CD4-positive, alpha-beta T cell (primary cell): ENCODE measurements at regions not wholly inside any gene's neighbourhood (a gene's known extent, or its start where the extent isn't known, plus 50 kb on each side); places are given as distances from the start of the nearest gene placed in this dataset.
"Not testable (repeated sequence)": the region's sequence is repeated elsewhere in the genome, so short reads cannot be mapped to it uniquely, and the experiment has no call there.

Experiments
- ATAC-seq: fragments of 200-7000 bp; cut with Tn5 transposase; one replicate; pipeline ENCODE4 v1.10.0; 2022; ENCODE audit warnings: mild to moderate bottlenecking; ENCODE audit not compliant: poor library complexity
- CTCF ChIA-PET: fragments of 350-600 bp; sonication (Branson Sonifier 250); formaldehyde crosslinking; loops from one replicate; lab custom pipeline; 2021; ENCODE audit warnings: antibody characterized with exemption, inconsistent platforms; lab: Charles Lee
- POLR2A ChIA-PET: fragments of 350-600 bp; sonication (Branson Sonifier 250); formaldehyde crosslinking; loops from one replicate; lab custom pipeline; 2021; ENCODE audit warnings: antibody characterized with exemption, inconsistent platforms; lab: Charles Lee
- DNase-seq, 14 experiments: peaks; one replicate each; pipeline ENCODE4 v3.0.0-alpha.2; 2013 to 2020; ENCODE audit warnings: mixed read lengths in 2 of 14
- H3K27ac ChIP-seq, 2 donors: one replicate each; pipeline versions ENCODE4 v1.5.1 to v1.7.0; 2013; ENCODE audit warnings: low read length in 2 of 2, low read depth in 1 of 2, mild to moderate bottlenecking in 1 of 2
- H3K27me3 ChIP-seq, 2 experiments: 1 replicate in 1 of 2; 2 replicates in 1 of 2; pipeline versions ENCODE4 v1.6.1 to v1.7.0; 2013; ENCODE audit warnings: low read length in 2 of 2, control low read depth in 1 of 2, mild to moderate bottlenecking in 1 of 2, moderate library complexity in 1 of 2; ENCODE audit not compliant: insufficient read depth in 2 of 2, control insufficient read depth in 1 of 2
- H3K36me3 ChIP-seq: one replicate; pipeline ENCODE4 v1.6.1; 2013; ENCODE audit warnings: low read length, control low read depth; ENCODE audit not compliant: insufficient read depth
- H3K4me1 ChIP-seq: one replicate; pipeline ENCODE4 v1.6.1; 2013; ENCODE audit warnings: low read length, control low read depth; ENCODE audit not compliant: insufficient read depth
- H3K4me3 ChIP-seq: one replicate; pipeline ENCODE4 v1.5.1; 2013; ENCODE audit warnings: mild to moderate bottlenecking, low read length, moderate library complexity
- H3K9me3 ChIP-seq, 2 experiments: 1 replicate in 1 of 2; 2 replicates in 1 of 2; pipeline versions ENCODE4 v1.6.1 to v1.7.0; 2013; ENCODE audit warnings: low read length in 2 of 2, mild to moderate bottlenecking in 2 of 2, control low read depth in 1 of 2, moderate library complexity in 1 of 2; ENCODE audit not compliant: control insufficient read depth in 1 of 2, insufficient read depth in 1 of 2
- H3K27ac Mint-ChIP-seq: one replicate; pipeline ENCODE4 v1.8.0; 2020; ENCODE audit warnings: mixed read lengths
- H3K27me3 Mint-ChIP-seq: one replicate; pipeline ENCODE4 v1.8.0; 2021; ENCODE audit warnings: mixed read lengths
- H3K36me3 Mint-ChIP-seq: one replicate; pipeline ENCODE4 v1.8.0; 2021; ENCODE audit warnings: low read depth, mixed read lengths
- H3K4me1 Mint-ChIP-seq: one replicate; pipeline ENCODE4 v1.8.0; 2021; ENCODE audit warnings: low read depth, mixed read lengths
- H3K4me3 Mint-ChIP-seq: one replicate; pipeline ENCODE4 v1.8.0; 2020; ENCODE audit warnings: mild to moderate bottlenecking, mixed read lengths
- H3K9me3 Mint-ChIP-seq: one replicate; pipeline ENCODE4 v1.8.0; 2020; ENCODE audit warnings: mixed read lengths
- intact Hi-C, 2 experiments: fragments of 100-400 bp; cut with DNase I in 1 of 2; cut with micrococcal nuclease in 1 of 2; formaldehyde crosslinking; loops; one replicate each; pipeline versions ENCODE4 v1.15.1 to v1.9.0; 2023 to 2025; cut with DNase I, micrococcal nuclease
- TF ChIP-seq, protein P1 (sequence below): fragments of 200-600 bp; IDR thresholded peaks from one replicate; pipeline ENCODE4 v1.8.0; 2022; ENCODE audit warnings: antibody characterized with exemption, mild to moderate bottlenecking

- H3K4me3 Mint-ChIP-seq, result no peak overlapping the region
- Histone ChIP-seq H3K9me3 (no peaks in the 10 kb centered on the region), H3K27ac (no peak overlapping the region), H3K36me3 (no peaks in the 10 kb centered on the region), H3K27me3 (no peaks in the 10 kb centered on the region), H3K4me3 (no peak overlapping the region), H3K4me1 (no peaks in the 10 kb centered on the region)
- no peaks in the 10 kb centered on the region for H3K4me1 Mint-ChIP-seq
- DNase-seq (no peak), ATAC-seq (no peak)
- no peaks in the 10 kb centered on the region for H3K27me3 Mint-ChIP-seq
- no peak overlapping the region for H3K27ac Mint-ChIP-seq
- TF ChIP-seq, protein P1, sequence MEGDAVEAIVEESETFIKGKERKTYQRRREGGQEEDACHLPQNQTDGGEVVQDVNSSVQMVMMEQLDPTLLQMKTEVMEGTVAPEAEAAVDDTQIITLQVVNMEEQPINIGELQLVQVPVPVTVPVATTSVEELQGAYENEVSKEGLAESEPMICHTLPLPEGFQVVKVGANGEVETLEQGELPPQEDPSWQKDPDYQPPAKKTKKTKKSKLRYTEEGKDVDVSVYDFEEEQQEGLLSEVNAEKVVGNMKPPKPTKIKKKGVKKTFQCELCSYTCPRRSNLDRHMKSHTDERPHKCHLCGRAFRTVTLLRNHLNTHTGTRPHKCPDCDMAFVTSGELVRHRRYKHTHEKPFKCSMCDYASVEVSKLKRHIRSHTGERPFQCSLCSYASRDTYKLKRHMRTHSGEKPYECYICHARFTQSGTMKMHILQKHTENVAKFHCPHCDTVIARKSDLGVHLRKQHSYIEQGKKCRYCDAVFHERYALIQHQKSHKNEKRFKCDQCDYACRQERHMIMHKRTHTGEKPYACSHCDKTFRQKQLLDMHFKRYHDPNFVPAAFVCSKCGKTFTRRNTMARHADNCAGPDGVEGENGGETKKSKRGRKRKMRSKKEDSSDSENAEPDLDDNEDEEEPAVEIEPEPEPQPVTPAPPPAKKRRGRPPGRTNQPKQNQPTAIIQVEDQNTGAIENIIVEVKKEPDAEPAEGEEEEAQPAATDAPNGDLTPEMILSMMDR, result no peak
- H3K9me3 Mint-ChIP-seq, result no peaks in the 10 kb centered on the region
- POLR2A ChIA-PET, result no interaction called here
- CTCF ChIA-PET, result interaction anchor here (0.6 kb wide), 1 partner anchor 393 kb away, joined by 3 read pairs; no protein-coding TSS in a partner anchor
- no peaks in the 10 kb centered on the region for H3K36me3 Mint-ChIP-seq
- intact Hi-C loops, result no loop called here
Observed at GRCh38 chrX:28379103-28379502, 208.1 kb upstream of the IL1RAPL1 start.

DNA sequence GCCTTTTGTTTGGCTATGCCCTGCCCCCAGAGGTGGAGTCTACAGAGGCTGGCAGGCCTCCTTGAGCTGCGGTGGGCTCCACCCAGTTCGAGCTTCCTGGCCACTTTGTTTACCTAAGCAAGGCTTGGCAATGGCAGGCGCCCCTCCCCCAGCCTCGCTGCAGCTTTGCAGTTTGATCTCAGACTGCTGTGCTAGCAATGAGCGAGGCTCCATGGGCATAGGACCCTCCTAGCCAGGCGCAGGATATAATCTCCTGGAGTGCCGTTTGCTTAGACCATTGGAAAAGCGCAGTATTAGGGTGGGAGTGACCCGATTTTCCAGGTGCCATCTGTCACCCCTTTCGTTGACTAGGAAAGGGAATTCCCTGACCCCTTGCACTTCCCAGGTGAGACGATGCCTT lies 219.6 kb upstream of the IL1RAPL1 start:
- POLR2A ChIA-PET, H3K36me3 ChIP-seq, H3K4me3 Mint-ChIP-seq, H3K4me1 ChIP-seq, H3K4me3 ChIP-seq, H3K9me3 Mint-ChIP-seq, intact Hi-C loops, H3K27ac ChIP-seq, H3K27ac Mint-ChIP-seq, H3K36me3 Mint-ChIP-seq, H3K27me3 Mint-ChIP-seq, ATAC-seq, H3K9me3 ChIP-seq, DNase-seq, CTCF ChIA-PET, H3K4me1 Mint-ChIP-seq, H3K27me3 ChIP-seq: not testable (repeated sequence)

GRCh38 chrX:28351801-28352200 lies 235.4 kb upstream of the IL1RAPL1 start:
- intact Hi-C loops, result no loop called here
- no peak overlapping the region for H3K27ac Mint-ChIP-seq
- no peaks in the 10 kb centered on the region for H3K4me1 ChIP-seq
- ChIA-PET CTCF (no interaction called here), POLR2A (no interaction called here)
- H3K27me3 Mint-ChIP-seq, result no peaks in the 10 kb centered on the region
- no peak overlapping the region for H3K4me3 Mint-ChIP-seq
- no peaks in the 10 kb centered on the region for H3K36me3 ChIP-seq
- H3K9me3 Mint-ChIP-seq, result no peaks in the 10 kb centered on the region
- H3K27ac ChIP-seq, result no peak overlapping the region
- no peaks in the 10 kb centered on the region for H3K9me3 ChIP-seq
- DNase-seq, result no peak
- TF ChIP-seq, protein P1, result no peak
- H3K36me3 Mint-ChIP-seq, result no peaks in the 10 kb centered on the region
- no peak overlapping the region for H3K4me3 ChIP-seq
- no peaks in the 10 kb centered on the region for H3K4me1 Mint-ChIP-seq
- no peak for ATAC-seq
- no peaks in the 10 kb centered on the region for H3K27me3 ChIP-seq

DNA sequence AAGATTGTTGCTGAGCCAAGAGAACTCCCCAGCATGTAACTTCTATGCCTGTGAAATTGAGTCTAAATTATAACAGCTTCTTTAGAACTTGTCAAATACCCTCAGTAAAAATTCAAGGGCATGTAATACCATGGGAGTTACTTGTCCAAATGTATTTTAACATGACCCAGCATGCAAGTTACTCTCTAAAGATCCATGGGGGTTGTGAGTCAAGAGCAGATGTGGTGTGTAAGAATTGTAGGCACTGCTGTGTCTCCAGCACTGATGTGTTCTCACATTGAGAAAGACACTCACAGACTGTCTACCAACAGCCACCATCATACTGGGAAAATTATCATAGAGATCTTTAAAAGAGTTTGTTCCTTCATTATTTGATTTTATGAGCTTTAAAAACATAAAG lies 237.4 kb upstream of the IL1RAPL1 start:
- intact Hi-C loops, result no loop called here
- TF ChIP-seq, protein P1, result no peak
- Mint-ChIP-seq H3K4me3 (no peak overlapping the region), H3K36me3 (no peaks in the 10 kb centered on the region), H3K4me1 (no peaks in the 10 kb centered on the region), H3K27me3 (no peaks in the 10 kb centered on the region), H3K9me3 (peaks cover 3% of the 10 kb centered on the region), H3K27ac (no peak overlapping the region)
- ChIA-PET POLR2A (no interaction called here), CTCF (no interaction called here)
- ATAC-seq (no peak), DNase-seq (no peak)
- Histone ChIP-seq H3K27ac (no peak overlapping the region), H3K36me3 (no peaks in the 10 kb centered on the region), H3K4me3 (no peak overlapping the region), H3K9me3 (no peaks in the 10 kb centered on the region), H3K27me3 (no peaks in the 10 kb centered on the region), H3K4me1 (no peaks in the 10 kb centered on the region)
